Lower lobe of right lung (tissue), 2 donors: ENCODE measurements at regions not wholly inside any gene's neighbourhood (a gene's known extent, or its start where the extent isn't known, plus 50 kb on each side); places are given as distances from the start of the nearest gene placed in this dataset.

ENCODE experiments used
- ATAC-seq, 2 donors: fragments of 200-7000 bp; cut with Tn5 transposase; one replicate each; pipeline ENCODE4 v1.9.1; 2020 to 2022; ENCODE audit warnings: mild to moderate bottlenecking in 2 of 2, moderate library complexity in 2 of 2
- DNase-seq: peaks from one replicate; pipeline ENCODE4 v3.0.0-alpha.2; 2020
- H3K27ac ChIP-seq: fragments of 200-600 bp; one replicate; pipeline ENCODE4 v1.8.0; 2022
- H3K27me3 ChIP-seq: fragments of 200-600 bp; one replicate; pipeline ENCODE4 v1.8.0; 2022; ENCODE audit warnings: low read depth
- H3K36me3 ChIP-seq: fragments of 200-600 bp; one replicate; pipeline ENCODE4 v1.8.0; 2022; ENCODE audit warnings: mild to moderate bottlenecking
- H3K4me1 ChIP-seq: fragments of 200-600 bp; one replicate; pipeline ENCODE4 v1.8.0; 2022
- H3K4me3 ChIP-seq: fragments of 200-600 bp; one replicate; pipeline ENCODE4 v1.8.0; 2022; ENCODE audit warnings: mild to moderate bottlenecking
- H3K9me3 ChIP-seq: fragments of 200-600 bp; one replicate; pipeline ENCODE4 v1.8.0; 2022
- CTCF ChIP-seq: fragments of 200-600 bp; IDR thresholded peaks from one replicate; pipeline ENCODE4 v1.8.0; 2022; ENCODE audit warnings: antibody characterized with exemption, mild to moderate bottlenecking
- intact Hi-C: fragments of 100-400 bp; cut with DNase I; formaldehyde crosslinking; loops from one replicate; pipeline ENCODE4 v1.11.0; 2022
- donor health status: DM: no; HTN: yes; CAD: no; lungs with severe emphysema.

DNA sequence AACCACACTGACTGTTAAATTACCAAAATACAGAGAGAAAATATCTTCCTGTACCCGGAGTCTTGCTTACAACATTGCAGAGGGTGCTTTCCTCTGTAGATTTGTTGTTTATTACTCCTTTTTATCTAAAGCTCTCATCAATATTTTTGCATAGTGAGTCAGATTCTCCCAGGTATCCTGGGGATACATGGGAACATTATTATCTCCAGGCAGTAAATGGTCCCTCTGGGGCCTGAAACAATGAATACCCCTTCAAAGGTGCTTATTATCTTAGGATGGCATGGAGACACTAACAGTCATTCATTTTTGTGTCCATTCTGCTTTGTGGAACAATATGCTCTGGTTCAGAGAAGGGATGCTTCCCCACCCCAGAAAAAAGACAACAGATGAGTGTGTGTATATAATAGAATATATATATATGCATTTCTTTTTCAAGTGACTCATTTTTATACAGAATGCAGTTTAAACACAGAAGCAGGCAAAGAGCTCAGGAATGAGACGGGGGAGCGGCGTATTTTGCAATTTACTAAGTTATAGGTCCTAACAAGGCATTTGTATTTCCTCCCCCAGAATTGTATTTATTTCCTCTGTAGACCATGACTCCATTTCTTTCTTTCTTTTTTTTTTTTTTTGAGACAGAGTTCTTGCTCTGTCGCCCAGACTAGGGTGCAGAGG, 424.8 kb upstream of the ZEB2 start:
- DNase-seq: no peak
- no peak for ATAC-seq
- Histone ChIP-seq H3K9me3 (no peaks in the 10 kb centered on the region), H3K27me3 (no peaks in the 10 kb centered on the region), H3K4me3 (no peak overlapping the region), H3K4me1 (peaks cover 9% of the 10 kb centered on the region), H3K27ac (no peak overlapping the region), H3K36me3 (no peaks in the 10 kb centered on the region)
- no peak for TF ChIP-seq CTCF
- intact Hi-C loops: no loop called here

DNA sequence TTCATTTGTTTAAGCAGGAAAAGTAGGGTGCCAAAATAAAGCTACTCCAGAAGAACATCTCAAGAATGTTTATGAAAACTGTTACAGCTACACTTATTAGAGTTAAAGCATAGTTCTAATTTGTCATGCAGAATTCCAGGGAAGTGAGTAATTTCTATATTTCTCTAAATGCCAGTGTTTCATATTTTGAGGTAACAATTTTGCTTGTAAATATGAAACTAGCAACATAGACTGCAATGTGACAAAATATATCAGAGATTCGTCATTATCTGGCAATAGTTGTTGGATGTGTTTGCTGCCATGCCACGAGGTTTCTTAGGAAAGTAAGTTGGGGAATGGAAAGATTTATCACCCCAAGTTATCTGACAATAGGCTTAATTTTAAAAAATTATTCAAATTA, 424.1 kb upstream of the ZEB2 start:
- ATAC-seq (no peak), DNase-seq (no peak)
- H3K4me1 ChIP-seq: peaks cover 12% of the 10 kb centered on the region
- H3K27ac ChIP-seq: no peak overlapping the region
- H3K36me3 ChIP-seq: no peaks in the 10 kb centered on the region
- intact Hi-C loops: no loop called here
- no peak overlapping the region for H3K4me3 ChIP-seq
- no peak for TF ChIP-seq CTCF
- no peaks in the 10 kb centered on the region for H3K9me3 ChIP-seq
- no peaks in the 10 kb centered on the region for H3K27me3 ChIP-seq

DNA sequence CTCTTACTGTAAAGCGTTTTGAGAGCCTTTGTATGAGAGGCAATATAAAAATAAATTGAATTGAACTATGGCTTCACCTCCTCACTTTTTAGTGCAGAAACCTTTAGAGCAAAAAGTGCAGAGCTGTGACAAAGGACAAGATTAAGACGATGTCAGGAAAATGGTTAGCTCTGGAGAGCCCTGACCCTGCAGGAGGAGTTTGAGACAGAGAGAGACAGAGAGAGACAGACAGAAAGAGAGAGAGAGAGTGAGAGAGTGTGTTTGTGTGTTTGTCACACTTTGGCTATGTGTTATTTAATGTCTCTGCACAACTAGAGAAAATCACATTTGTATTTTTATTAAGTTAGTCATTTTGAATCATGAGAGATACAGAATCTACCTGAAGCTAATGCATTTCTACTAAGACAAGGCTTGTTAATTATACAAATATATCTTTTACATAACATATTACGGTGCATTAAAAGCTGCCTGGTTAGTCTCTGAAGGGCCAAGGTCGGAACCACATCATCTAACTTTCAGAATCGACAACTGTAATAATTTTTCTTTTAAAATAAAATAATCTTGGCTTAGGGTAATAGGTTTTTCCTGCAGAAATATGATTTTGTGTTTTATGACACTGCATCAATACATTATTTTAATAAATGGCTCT, 423.5 kb upstream of the ZEB2 start:
- H3K4me1 ChIP-seq: peaks cover 18% of the 10 kb centered on the region
- no peak for DNase-seq
- H3K36me3 ChIP-seq: no peaks in the 10 kb centered on the region
- H3K27me3 ChIP-seq: no peaks in the 10 kb centered on the region
- H3K9me3 ChIP-seq: no peaks in the 10 kb centered on the region
- intact Hi-C loops: no loop called here
- H3K27ac ChIP-seq: no peak overlapping the region
- H3K4me3 ChIP-seq: no peak overlapping the region
- no peak for ATAC-seq
- no peak for TF ChIP-seq CTCF

GRCh38 chr2:144942516-144943256, 422.8 kb upstream of the ZEB2 start:
- H3K9me3 ChIP-seq: no peaks in the 10 kb centered on the region
- H3K36me3 ChIP-seq: no peaks in the 10 kb centered on the region
- no peaks in the 10 kb centered on the region for H3K27me3 ChIP-seq
- H3K4me1 ChIP-seq: peaks cover 20% of the 10 kb centered on the region
- no peak overlapping the region for H3K4me3 ChIP-seq
- intact Hi-C loops: no loop called here
- no peak for TF ChIP-seq CTCF
- no peak overlapping the region for H3K27ac ChIP-seq
- DNase-seq (no peak), ATAC-seq (peak in 1 of 2 donors; percentile 60)

GRCh38 chr2:144941743-144942488, 422.0 kb upstream of the ZEB2 start:
- DNase-seq: no peak
- H3K4me1 ChIP-seq: peaks cover 20% of the 10 kb centered on the region
- H3K36me3 ChIP-seq: no peaks in the 10 kb centered on the region
- H3K27me3 ChIP-seq: no peaks in the 10 kb centered on the region
- H3K4me3 ChIP-seq: no peak overlapping the region
- no peak for ATAC-seq
- H3K27ac ChIP-seq: no peak overlapping the region
- H3K9me3 ChIP-seq: no peaks in the 10 kb centered on the region
- no peak for TF ChIP-seq CTCF
- intact Hi-C loops: no loop called here
